ENCODE measurements at regions not wholly inside any gene's neighbourhood (a gene's known extent, or its start where the extent isn't known, plus 50 kb on each side); places are given as distances from the start of the nearest gene placed in this dataset.

DNA sequence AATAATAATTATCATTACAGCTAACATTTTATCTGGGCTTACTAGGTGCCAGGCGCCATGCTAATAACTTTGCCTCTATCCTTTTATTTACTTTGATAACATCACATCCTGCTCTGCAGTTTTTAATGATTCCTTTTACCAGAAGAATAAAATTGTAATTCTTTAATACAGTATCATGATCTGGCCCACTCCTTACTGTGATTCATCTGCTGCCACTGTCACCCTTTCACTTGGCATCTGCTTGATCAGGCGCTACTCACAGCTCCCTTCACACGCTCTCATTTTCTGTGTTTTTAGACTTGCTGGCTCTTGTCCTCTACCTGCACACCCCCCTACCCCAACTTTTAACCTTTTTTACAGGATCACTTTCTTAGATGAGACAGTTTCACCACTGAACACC, 167.5 kb downstream of the NTMT2 start:
- TF ChIP-seq CTCF (IDR thresholded peaks at IDR 0.05) (no peak), POLR2A (IDR thresholded peaks at IDR 0.05) (no peak)

Measured in Peyer's patch (tissue), 4 donors.